ENCODE measurements at regions not wholly inside any gene's neighbourhood (a gene's known extent, or its start where the extent isn't known, plus 50 kb on each side); places are given as distances from the start of the nearest gene placed in this dataset.

- no peak for DNase-seq
These were observed 155.0 kb upstream of the REG3G start for GRCh38 chr2:78870343-78870967.

DNA sequence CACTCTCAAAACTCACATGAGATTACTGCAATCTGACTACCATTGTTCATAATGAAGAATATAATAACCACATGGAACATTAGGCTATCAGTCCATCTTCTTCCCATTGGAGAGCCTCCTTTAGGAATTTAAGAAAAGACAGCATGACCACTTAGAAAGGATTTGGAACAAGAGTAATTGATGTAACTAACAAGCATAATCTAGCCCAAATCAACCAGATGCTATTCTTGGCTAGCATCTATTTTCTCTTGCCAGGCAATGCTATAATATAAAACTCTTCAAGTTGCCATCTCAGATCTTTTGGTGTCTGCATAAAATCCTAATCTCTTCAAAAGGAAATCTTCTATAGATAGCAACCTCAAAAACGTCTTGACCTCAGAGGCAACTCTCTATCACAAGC is 152.0 kb upstream of the REG3G start:
- DNase-seq = no peak

DNA sequence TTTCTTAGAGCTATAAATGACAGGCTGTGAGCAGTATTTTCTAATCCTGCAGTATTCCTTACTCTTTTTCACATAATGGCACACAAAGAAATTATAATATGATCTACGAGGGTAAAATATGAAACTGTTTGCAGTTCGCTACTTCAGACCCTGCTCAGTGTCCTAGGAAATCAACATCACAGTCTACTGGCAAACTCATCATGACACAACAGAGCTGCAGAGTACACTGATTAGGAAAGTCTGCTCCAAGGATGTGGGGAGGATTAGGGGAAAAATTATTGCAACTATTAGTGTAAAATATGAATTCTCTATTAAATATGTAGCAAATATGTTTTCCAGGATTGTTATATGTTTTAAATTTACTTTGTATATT is 149.2 kb upstream of the REG3G start:
- no peak for DNase-seq

DNA sequence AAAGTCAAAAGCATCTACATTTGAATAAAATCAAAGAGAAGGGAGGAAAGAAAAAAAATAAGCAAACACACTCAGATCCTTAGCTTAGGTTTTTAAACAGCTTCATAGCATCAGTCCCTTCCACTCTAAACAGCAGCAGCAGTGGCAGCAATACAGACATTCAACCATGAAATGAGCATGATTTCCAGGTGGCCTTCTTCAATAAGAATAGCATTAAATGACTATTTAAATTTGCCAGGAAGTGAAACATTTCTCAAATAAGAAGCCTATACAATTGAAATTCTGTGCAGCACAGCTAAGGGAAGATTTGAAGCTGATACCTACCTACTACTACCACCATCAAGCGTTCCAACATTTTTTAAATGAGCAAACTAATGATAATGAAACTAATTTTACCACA is 138.1 kb upstream of the REG3G start:
- DNase-seq = no peak

- no peak for DNase-seq
These were observed 134.6 kb upstream of the REG3G start for GRCh38 chr2:78890935-78891334.

DNA sequence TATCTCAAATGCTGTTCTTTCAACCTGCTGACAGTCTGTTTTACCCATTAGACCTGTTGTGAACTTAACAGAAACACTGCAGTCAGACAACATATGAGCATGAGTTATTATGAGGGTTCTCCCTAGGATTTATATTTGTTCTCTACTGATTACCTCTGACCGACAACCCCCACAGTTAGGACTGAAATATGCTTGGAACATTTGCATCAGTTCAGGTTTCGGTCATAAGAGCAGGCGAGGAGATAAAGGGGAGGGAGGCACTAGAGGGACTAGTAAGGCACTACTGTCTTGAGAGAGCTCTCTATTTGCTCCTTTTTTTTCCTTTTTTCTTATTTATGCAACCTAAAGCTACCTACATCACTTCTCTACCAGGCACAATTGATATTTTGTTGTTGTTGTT is 133.2 kb upstream of the REG3G start:
- DNase-seq = no peak

DNA sequence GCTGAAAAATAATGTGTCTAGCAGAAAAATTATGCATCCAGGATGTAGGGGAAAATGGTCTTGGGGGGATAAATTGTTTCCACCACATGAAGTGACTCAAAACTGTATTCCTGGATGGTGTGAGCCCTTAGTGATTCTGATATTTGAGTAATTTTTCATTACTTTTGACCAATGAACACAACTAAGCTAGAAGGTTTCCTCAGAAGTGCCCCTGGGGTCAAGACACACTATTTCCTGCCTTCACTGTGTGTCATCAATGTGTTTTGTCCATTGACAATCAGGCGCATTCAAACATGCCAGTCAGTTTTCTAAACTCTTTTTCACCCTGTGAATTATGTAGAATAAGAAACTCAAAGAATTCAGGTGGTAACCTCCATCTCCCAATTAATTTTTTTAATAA is 130.5 kb upstream of the REG3G start:
- DNase-seq = no peak

DNA sequence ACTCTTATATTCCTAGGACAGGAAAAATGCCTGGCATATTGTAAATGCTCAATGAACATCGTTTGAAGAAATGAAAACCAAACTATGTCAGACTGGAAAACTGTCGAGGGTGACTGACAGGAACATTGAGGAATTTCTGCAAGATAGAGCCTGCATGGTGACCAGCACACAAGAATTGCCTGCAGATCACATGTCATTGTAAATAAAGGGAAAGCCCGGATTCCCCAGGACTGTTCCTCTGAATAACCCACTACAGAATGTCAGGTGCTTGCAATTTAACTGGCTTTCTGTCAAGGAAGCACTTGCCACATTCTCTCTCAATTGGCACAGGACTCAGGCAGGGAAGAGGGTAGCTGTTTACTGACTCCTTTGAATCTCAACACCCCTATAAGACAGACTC is 129.0 kb upstream of the REG3G start:
- DNase-seq = no peak

- DNase-seq = no peak
These were observed 118.4 kb upstream of the REG3G start for GRCh38 chr2:78907089-78907488.

- DNase-seq = no peak
These were observed 116.5 kb upstream of the REG3G start for GRCh38 chr2:78908973-78909372.

GRCh38 chr2:78910376-78910775 is 115.1 kb upstream of the REG3G start:
- no peak for DNase-seq

DNA sequence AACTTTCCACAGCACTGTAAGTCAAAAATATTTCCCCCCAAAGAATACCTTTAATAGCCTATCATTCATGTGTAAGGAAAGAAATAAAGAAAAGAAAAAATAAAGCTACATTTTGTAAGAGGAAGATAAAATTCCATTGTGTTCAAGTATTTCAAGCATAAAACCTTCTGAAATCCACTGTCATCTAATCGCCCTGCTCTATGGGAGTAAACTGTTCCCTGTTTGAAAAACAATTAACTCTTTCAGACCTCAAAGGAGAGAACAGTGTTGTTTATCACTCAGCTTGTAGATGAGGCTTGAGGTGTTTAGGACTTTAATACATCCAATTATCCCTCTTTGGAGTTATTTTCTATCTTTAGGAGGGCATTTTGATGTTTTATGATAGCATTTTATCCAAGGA is 112.2 kb upstream of the REG3G start:
- no peak for DNase-seq

- no peak for DNase-seq
These were observed 100.2 kb upstream of the REG3G start for GRCh38 chr2:78925258-78925657.

DNA sequence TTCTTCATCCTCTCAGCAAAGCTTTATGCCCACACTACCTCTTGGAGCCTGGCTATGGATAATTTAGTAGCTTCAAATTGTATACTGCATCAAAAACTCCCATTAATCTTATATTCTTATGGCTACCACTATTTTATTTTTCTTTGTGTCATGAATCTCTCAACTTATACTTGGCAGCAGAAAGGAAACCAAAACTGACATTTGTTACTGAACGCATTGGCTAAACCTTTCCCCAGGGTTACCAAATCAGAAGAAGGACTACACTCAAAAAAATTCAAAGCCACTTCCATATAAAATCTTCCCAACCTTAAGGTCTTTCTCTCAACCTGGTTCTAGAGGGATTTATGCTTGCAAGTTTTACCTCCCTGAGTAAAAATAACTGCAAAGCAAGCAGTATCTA is 97.0 kb upstream of the REG3G start:
- no peak for DNase-seq

DNA sequence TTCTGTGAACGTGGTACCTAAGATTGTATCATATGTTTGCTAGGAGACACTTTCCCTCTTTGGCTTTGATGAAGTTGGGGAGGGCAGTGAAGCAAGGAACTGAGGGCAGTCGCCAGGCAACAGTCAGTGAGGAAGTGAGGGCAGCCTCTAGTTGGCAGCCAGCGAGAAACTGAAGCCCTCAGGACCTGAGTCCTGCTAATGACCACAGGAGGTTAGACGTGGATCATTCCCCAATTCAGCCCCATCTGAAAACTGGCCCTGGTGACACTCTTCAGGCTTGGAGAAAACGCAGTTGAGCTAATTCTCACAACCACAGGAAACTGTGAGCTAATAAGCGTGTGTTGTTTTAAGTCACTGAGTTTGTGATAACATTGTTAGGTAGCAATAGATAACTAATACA is 84.5 kb upstream of the REG3G start:
- DNase-seq = no peak

DNA sequence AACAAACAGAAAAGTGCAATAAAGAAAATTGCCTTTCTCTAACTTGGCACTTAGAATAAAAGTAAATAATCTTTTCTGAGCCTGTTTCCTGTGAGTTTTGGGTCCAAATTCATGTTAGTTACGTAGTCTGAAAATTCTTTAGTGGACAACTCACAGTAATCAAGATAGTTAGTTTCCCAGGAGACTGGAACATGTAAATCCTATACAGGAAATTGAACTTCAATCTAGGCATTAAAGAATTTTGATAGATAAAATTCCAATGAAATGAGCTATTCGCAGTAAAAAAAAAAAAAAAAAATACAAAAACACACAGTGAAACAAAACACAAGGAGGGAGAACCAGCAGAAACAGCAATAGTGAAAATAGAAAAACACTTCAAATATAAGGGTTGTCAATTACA is 83.8 kb upstream of the REG3G start:
- DNase-seq = no peak

DNA sequence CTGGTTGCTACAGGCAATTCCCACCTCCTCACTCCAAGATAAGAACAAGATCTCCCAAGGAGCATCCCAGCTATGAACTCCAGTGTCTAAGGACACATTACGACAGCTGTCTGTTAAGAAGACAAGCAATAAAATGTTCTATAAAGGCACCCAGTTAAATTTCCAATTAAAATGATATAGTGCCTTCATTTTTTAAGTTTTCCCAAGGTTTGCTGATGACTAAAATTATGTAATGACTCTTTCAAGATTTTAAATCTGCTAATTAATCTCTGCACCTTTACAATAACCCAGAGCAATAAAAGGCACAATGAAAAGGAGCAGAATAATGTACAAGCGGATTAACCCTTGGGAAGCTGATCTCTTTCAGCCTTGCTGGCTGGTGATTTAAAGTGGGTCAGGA is 61.6 kb upstream of the REG3G start:
- no peak for DNase-seq

DNA sequence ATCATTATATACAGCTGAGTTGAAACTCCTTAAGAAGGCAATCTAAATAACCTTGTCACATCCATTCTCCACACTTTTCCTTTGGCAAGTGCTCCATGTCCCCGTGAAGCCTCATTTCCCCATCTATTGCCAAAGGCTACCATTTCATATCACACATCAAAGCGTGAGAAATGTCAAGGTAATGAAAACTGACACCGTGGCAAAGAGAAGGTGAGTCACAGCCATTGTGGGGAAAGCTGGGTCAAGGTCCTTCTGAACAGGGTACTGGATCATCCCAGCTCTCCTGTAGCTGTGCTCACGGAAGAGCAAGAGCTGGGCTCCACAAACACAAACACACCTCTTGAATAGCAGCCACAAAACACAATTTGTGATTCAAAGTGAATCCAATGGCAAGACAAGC is 58.2 kb upstream of the REG3G start:
- DNase-seq = no peak

DNA sequence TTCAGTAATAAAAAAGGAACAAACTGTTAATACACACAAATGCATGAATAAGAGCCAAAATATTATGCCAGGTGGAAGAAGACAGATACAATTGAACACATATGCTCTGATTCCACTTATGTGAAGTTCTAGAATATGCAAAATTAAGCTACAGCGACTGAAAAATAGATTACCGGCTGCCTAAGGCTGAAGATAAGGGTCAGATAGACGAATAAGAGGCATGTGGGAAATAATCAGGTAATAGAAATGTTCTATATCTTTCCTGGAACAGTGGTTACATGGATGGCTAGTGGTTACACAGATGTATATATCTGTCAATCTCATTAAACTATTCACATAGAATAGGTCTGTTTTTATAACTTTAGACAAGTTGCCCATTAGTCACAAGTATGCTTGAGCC is 51.9 kb upstream of the REG3G start:
- DNase-seq = no peak

Data from NCI-H2029 treated with DMSO at 0.1 percent for 48 hours (cell line).